ENCODE measurements at regions not wholly inside any gene's neighbourhood (a gene's known extent, or its start where the extent isn't known, plus 50 kb on each side); places are given as distances from the start of the nearest gene placed in this dataset.

DNA sequence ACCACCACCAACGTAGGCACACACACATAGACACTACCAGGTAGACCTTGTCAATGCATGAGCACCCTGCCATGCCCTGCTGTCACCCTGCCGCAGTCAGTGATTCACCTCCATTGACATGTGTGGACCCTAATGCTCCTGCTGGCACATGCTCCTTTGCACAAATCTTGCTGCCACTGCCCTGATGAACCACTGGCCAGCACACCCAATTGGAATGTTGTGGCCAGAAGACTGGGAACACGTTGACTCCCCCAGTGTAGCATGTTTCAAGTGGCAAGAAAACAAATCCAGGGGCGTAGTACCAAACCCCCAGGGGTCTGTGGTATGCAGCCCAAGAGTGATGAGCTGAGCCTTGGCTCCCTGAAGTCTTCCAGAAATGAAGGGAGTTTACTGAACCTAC lies 486.4 kb upstream of the KIF2B start:
- Histone ChIP-seq H3K9me3 (ENCODE audit: control insufficient read depth, insufficient read depth, low read length) (peaks cover 5% of the 10 kb centered on the region; the same call in 1 of the 2 replicates), H2AK5ac (ENCODE audit: low read depth, low read length) (no peak overlapping the region), H2BK20ac (ENCODE audit: low read depth, low read length) (no peak overlapping the region), H2AFZ (replicated peaks; ENCODE audit: low read length, poor library complexity) (no peak overlapping the region), H4K5ac (ENCODE audit: low read depth, low read length) (no peak overlapping the region), H2BK15ac (ENCODE audit: low read depth, low read length) (no peak overlapping the region), H3K79me1 (ENCODE audit: low read depth in 1 of 2, low read length in 2 of 2) (no peaks in the 10 kb centered on the region), H3K14ac (replicated peaks; ENCODE audit: low read depth, low read length) (no peak overlapping the region), H4K20me1 (ENCODE audit: insufficient read depth, low read length) (no peaks in the 10 kb centered on the region), H3K9ac (ENCODE audit: low read depth, low read length) (no peak overlapping the region), H3K4me1 (ENCODE audit: control insufficient read depth, insufficient read depth, low read length) (no peaks in the 10 kb centered on the region), H3K18ac (ENCODE audit: low read depth, low read length) (no peak overlapping the region), H3K23ac (ENCODE audit: low read depth, low read length) (no peak overlapping the region), H3K36me3 (ENCODE audit: control insufficient read depth, insufficient read depth, low read length) (no peaks in the 10 kb centered on the region), H3K56ac (ENCODE audit: extremely low read depth, insufficient read depth, low read length) (no peak overlapping the region), H3K4ac (ENCODE audit: low read depth, low read length) (no peak overlapping the region), H2BK5ac (ENCODE audit: low read depth, low read length, poor library complexity, severe bottlenecking) (no peak overlapping the region), H4K91ac (ENCODE audit: insufficient read depth, low read depth, low read length) (no peak overlapping the region), H3K27me3 (ENCODE audit: control insufficient read depth, insufficient read depth, low read length) (no peaks in the 10 kb centered on the region), H3K4me2 (ENCODE audit: low read depth, low read length) (no peak overlapping the region), H4K8ac (ENCODE audit: low read depth in 2 of 2, low read length in 2 of 2) (no peak overlapping the region), H3K27ac (ENCODE audit: insufficient read depth, low read length) (no peak overlapping the region), H3K4me3 (ENCODE audit: insufficient read depth, low read depth, low read length) (no peak overlapping the region), H2BK120ac (ENCODE audit: low read depth, low read length) (no peak overlapping the region), H3K9me1 (ENCODE audit: insufficient read depth, low read length) (no peaks in the 10 kb centered on the region), H2AK9ac (replicated peaks; ENCODE audit: low read depth, low read length, poor library complexity) (no peak overlapping the region)
- intact Hi-C loops (cut with micrococcal nuclease) (no loop called here), in situ Hi-C loops (cut with MboI; ENCODE audit: low sequenced_read_pairs) (no loop called here), dilution Hi-C loops (cut with HindIII; ENCODE audit: low sequenced_read_pairs, unreplicated experiment) (no loop called here)
- BruUV-seq (replicated peaks) = no TSS peak
- TF ChIP-seq FOS (IDR thresholded peaks at IDR 0.05; ENCODE audit: low read depth, low read length) (no peak), NFE2L2 (IDR thresholded peaks at IDR 0.05; ENCODE audit: low read depth, low read length) (no peak), RAD21 (IDR thresholded peaks at IDR 0.05; ENCODE audit: low read length) (no peak), RCOR1 (IDR thresholded peaks at IDR 0.05; ENCODE audit: insufficient replicate concordance, low read length) (no peak), CEBPB (IDR thresholded peaks at IDR 0.05; ENCODE audit: low read depth, low read length) (no peak), MAZ (IDR thresholded peaks at IDR 0.05; ENCODE audit: borderline replicate concordance, low read depth, low read length) (no peak), MXI1 (IDR thresholded peaks at IDR 0.05; ENCODE audit: borderline replicate concordance, low read depth, low read length) (no peak), RFX5 (IDR thresholded peaks at IDR 0.05; ENCODE audit: low read depth, low read length) (no peak), SMC3 (IDR thresholded peaks at IDR 0.05; ENCODE audit: low read depth, low read length) (no peak), POLR2A (IDR thresholded peaks at IDR 0.05; ENCODE audit: low read depth, low read length) (no peak), CHD1 (IDR thresholded peaks at IDR 0.05; ENCODE audit: low read depth, low read length) (no peak), MAFK (IDR thresholded peaks at IDR 0.05; ENCODE audit: low read depth, low read length) (no peak), BHLHE40 (IDR thresholded peaks at IDR 0.05; ENCODE audit: low read depth, low read length) (no peak)
- TF ChIP-seq, protein P1, sequence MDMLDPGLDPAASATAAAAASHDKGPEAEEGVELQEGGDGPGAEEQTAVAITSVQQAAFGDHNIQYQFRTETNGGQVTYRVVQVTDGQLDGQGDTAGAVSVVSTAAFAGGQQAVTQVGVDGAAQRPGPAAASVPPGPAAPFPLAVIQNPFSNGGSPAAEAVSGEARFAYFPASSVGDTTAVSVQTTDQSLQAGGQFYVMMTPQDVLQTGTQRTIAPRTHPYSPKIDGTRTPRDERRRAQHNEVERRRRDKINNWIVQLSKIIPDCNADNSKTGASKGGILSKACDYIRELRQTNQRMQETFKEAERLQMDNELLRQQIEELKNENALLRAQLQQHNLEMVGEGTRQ (IDR thresholded peaks at IDR 0.05; ENCODE audit: low read depth, low read length) = no peak
- TF ChIP-seq, protein P2, sequence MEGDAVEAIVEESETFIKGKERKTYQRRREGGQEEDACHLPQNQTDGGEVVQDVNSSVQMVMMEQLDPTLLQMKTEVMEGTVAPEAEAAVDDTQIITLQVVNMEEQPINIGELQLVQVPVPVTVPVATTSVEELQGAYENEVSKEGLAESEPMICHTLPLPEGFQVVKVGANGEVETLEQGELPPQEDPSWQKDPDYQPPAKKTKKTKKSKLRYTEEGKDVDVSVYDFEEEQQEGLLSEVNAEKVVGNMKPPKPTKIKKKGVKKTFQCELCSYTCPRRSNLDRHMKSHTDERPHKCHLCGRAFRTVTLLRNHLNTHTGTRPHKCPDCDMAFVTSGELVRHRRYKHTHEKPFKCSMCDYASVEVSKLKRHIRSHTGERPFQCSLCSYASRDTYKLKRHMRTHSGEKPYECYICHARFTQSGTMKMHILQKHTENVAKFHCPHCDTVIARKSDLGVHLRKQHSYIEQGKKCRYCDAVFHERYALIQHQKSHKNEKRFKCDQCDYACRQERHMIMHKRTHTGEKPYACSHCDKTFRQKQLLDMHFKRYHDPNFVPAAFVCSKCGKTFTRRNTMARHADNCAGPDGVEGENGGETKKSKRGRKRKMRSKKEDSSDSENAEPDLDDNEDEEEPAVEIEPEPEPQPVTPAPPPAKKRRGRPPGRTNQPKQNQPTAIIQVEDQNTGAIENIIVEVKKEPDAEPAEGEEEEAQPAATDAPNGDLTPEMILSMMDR (conservative IDR thresholded peaks at IDR 0.05; ENCODE audit: low read depth, low read length) = no peak
- TF ChIP-seq, protein P3, sequence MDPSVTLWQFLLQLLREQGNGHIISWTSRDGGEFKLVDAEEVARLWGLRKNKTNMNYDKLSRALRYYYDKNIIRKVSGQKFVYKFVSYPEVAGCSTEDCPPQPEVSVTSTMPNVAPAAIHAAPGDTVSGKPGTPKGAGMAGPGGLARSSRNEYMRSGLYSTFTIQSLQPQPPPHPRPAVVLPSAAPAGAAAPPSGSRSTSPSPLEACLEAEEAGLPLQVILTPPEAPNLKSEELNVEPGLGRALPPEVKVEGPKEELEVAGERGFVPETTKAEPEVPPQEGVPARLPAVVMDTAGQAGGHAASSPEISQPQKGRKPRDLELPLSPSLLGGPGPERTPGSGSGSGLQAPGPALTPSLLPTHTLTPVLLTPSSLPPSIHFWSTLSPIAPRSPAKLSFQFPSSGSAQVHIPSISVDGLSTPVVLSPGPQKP (IDR thresholded peaks at IDR 0.05; ENCODE audit: borderline replicate concordance, low read depth, low read length) = no peak
- DNase-seq (no peak), ATAC-seq (ENCODE audit: low read depth) (no peak)
- CTCF ChIA-PET = no interaction called here
- WGBS, 2 experiments (ENCODE audit: extremely low coverage in 2 of 2, insufficient read length in 1 of 2) = no CpG with 5 or more reads among the region's 4 CpGs
- POLR2A ChIA-PET (ENCODE audit: unreplicated experiment) = no interaction called here

Data from IMR-90 (cell line).